OCI-LY3 (cell line): ENCODE measurements at regions not wholly inside any gene's neighbourhood (a gene's known extent, or its start where the extent isn't known, plus 50 kb on each side); places are given as distances from the start of the nearest gene placed in this dataset.

Experiments
- H2AFZ ChIP-seq: fragments of 200-600, 300-600 bp; shearing (Covaris generic); 2 replicates; pipeline ENCODE4 v1.6.0; 2014; ENCODE audit warnings: antibody characterized with exemption, low read depth, low read length
- H3K27ac ChIP-seq: fragments of 200-600, 300-600 bp; sonication (generic); 2 replicates; pipeline ENCODE4 v1.5.1; 2014; ENCODE audit warnings: mild to moderate bottlenecking, low read length, moderate library complexity, mixed read lengths
- H3K27me3 ChIP-seq: fragments of 200-600, 300-600 bp; sonication (generic); 2 replicates; pipeline ENCODE4 v1.6.1; 2014; ENCODE audit warnings: low read depth, low read length, mixed read lengths
- H3K36me3 ChIP-seq: fragments of 200-600, 300-600 bp; sonication (generic); replicated peaks from 2 replicates; pipeline ENCODE3; 2014; ENCODE audit warnings: low read depth, low read length, mixed read lengths
- H3K4me1 ChIP-seq: fragments of 300-600, 200-600 bp; sonication (generic); 2 replicates; pipeline ENCODE4 v1.6.1; 2014; ENCODE audit warnings: low read length, mixed read lengths
- H3K4me2 ChIP-seq: fragments of 200-600, 300-600 bp; sonication (generic); 2 replicates; pipeline ENCODE4 v1.6.1; 2014; ENCODE audit warnings: low read length, mixed read lengths
- H3K4me3 ChIP-seq: fragments of 300-600, 200-600 bp; sonication (generic); 2 replicates; pipeline ENCODE4 v1.5.1; 2014; ENCODE audit warnings: antibody characterized with exemption, mild to moderate bottlenecking, low read length, moderate library complexity
- H3K79me2 ChIP-seq: fragments of 300-600, 200-600 bp; shearing (Covaris generic); 2 replicates; pipeline ENCODE4 v1.6.1; 2014; ENCODE audit warnings: mild to moderate bottlenecking, low read length, mixed read lengths
- H3K9ac ChIP-seq: fragments of 300-600, 200-600 bp; shearing (Covaris generic); 2 replicates; pipeline ENCODE4 v1.6.0; 2014; ENCODE audit warnings: mild to moderate bottlenecking, low read length, moderate library complexity
- H3K9me3 ChIP-seq: fragments of 200-600, 300-600 bp; shearing (Covaris generic); 2 replicates; pipeline ENCODE4 v1.6.1; 2014; ENCODE audit warnings: low read length, mixed read lengths; ENCODE audit not compliant: insufficient read depth
- H4K20me1 ChIP-seq: fragments of 200-600, 300-600 bp; sonication (generic); 2 replicates; pipeline ENCODE4 v1.6.1; 2016; ENCODE audit warnings: low read length, mixed read lengths; ENCODE audit not compliant: insufficient read depth
- EZH2phosphoT487 ChIP-seq: fragments of 200-600 bp; shearing (Covaris generic); IDR thresholded peaks from 2 replicates; pipeline ENCODE4 v1.6.1; 2018; ENCODE audit warnings: antibody characterized with exemption, mixed run types, low read depth
- TF ChIP-seq, protein P1 (sequence below): fragments of 200-600, 300-600 bp; sonication (generic); IDR thresholded peaks from 2 replicates; pipeline ENCODE4 v1.5.1; 2014; ENCODE audit warnings: antibody characterized with exemption, low read length, low read depth

DNA sequence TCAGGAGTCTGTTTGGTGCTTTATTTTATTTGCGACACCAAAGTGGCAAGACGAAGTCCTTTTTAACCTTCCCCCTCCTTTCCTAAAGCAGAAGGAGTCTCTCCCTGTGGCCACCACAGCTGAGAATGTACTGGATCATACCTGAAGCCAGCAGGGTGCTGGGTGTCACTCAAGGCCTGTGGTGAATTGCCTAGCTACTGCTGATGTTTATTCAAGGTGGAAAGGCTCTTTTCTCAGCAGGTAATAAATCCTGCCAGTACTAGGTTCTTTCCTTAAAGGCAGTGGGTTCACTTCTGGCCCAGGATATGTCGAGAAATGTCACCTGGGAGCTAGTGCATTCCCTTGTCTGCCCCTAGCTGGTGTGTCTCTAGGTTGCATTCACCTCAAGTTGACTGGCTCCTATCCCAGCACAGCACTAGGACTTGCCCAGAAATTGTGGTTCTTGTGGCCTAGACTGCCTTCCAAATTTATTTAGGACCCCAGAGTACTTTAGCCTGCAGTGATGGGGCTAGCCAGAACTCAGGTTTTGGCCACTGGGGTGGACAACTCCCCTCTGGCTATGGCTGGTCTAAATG lies 60.8 kb upstream of the FAM3C start:
- H2AFZ ChIP-seq: no peak overlapping the region
- H3K9me3 ChIP-seq: no peaks in the 10 kb centered on the region
- no peak overlapping the region for H3K4me2 ChIP-seq

DNA sequence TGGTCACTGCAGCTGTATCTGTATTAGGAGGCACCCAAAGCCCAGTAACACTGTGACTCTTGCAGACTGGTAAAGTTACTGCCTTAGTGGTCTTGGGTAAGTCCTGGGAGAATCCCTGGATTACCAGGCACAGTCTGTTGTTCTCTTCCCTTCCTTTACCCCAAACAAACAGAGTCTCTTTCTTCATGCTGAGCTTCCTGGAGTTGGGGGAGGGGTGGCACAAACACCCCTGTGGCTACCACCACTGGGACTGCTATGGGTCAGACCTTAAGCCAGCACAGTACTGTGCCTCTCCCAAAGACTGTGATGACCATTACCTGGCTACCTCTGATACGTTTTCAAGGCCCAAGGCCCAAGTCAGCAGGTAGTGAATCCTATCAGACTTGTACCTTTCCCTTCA lies 59.9 kb upstream of the FAM3C start:
- H3K4me2 ChIP-seq: no peak overlapping the region
- no peaks in the 10 kb centered on the region for H3K79me2 ChIP-seq
- peaks cover 9% of the 10 kb centered on the region for H3K4me1 ChIP-seq
- H3K27me3 ChIP-seq: no peaks in the 10 kb centered on the region
- no peaks in the 10 kb centered on the region for H3K9me3 ChIP-seq
- no peak overlapping the region for H3K27ac ChIP-seq
- no peaks in the 10 kb centered on the region for H3K36me3 ChIP-seq
- H3K4me3 ChIP-seq: no peak overlapping the region
- no peak overlapping the region for H2AFZ ChIP-seq
- no peak for TF ChIP-seq EZH2phosphoT487
- TF ChIP-seq, protein P1, sequence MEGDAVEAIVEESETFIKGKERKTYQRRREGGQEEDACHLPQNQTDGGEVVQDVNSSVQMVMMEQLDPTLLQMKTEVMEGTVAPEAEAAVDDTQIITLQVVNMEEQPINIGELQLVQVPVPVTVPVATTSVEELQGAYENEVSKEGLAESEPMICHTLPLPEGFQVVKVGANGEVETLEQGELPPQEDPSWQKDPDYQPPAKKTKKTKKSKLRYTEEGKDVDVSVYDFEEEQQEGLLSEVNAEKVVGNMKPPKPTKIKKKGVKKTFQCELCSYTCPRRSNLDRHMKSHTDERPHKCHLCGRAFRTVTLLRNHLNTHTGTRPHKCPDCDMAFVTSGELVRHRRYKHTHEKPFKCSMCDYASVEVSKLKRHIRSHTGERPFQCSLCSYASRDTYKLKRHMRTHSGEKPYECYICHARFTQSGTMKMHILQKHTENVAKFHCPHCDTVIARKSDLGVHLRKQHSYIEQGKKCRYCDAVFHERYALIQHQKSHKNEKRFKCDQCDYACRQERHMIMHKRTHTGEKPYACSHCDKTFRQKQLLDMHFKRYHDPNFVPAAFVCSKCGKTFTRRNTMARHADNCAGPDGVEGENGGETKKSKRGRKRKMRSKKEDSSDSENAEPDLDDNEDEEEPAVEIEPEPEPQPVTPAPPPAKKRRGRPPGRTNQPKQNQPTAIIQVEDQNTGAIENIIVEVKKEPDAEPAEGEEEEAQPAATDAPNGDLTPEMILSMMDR: no peak
- no peaks in the 10 kb centered on the region for H4K20me1 ChIP-seq
- H3K9ac ChIP-seq: no peak overlapping the region

More for the DNA sequence above, 60.8 kb upstream of the FAM3C start:
- no peaks in the 10 kb centered on the region for H3K79me2 ChIP-seq
- peaks cover 1% of the 10 kb centered on the region for H3K4me1 ChIP-seq
- H3K4me3 ChIP-seq: no peak overlapping the region
- H3K9ac ChIP-seq: no peak overlapping the region
- no peaks in the 10 kb centered on the region for H4K20me1 ChIP-seq
- TF ChIP-seq, protein P1: no peak
- no peak for TF ChIP-seq EZH2phosphoT487
- H3K27me3 ChIP-seq: no peaks in the 10 kb centered on the region
- no peaks in the 10 kb centered on the region for H3K36me3 ChIP-seq
- H3K27ac ChIP-seq: no peak overlapping the region

DNA sequence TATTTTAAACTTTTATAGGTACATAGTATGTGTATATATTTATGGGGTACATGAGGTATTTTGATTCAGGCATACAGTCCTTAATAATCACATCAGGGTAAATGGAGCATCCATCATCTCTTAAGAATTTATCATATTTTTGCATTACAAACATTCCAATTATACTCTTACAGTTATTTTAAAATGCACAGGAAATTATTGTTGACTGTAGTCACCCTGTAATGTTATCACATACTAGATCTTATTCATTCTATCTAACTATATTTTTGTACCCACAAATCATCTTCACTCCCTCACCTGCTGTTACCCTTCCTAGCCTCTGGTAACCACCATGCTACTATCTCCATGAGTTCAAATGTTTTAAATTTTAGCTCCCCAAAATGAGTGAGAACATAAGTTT lies 56.3 kb upstream of the FAM3C start:
- Histone ChIP-seq H4K20me1 (no peaks in the 10 kb centered on the region), H3K27me3 (no peaks in the 10 kb centered on the region), H3K36me3 (no peaks in the 10 kb centered on the region), H2AFZ (no peak overlapping the region), H3K79me2 (no peaks in the 10 kb centered on the region), H3K4me2 (no peak overlapping the region), H3K9me3 (no peaks in the 10 kb centered on the region), H3K9ac (no peak overlapping the region), H3K27ac (no peak overlapping the region), H3K4me3 (no peak overlapping the region), H3K4me1 (peaks cover 9% of the 10 kb centered on the region)
- no peak for TF ChIP-seq EZH2phosphoT487
- TF ChIP-seq, protein P1: no peak

DNA sequence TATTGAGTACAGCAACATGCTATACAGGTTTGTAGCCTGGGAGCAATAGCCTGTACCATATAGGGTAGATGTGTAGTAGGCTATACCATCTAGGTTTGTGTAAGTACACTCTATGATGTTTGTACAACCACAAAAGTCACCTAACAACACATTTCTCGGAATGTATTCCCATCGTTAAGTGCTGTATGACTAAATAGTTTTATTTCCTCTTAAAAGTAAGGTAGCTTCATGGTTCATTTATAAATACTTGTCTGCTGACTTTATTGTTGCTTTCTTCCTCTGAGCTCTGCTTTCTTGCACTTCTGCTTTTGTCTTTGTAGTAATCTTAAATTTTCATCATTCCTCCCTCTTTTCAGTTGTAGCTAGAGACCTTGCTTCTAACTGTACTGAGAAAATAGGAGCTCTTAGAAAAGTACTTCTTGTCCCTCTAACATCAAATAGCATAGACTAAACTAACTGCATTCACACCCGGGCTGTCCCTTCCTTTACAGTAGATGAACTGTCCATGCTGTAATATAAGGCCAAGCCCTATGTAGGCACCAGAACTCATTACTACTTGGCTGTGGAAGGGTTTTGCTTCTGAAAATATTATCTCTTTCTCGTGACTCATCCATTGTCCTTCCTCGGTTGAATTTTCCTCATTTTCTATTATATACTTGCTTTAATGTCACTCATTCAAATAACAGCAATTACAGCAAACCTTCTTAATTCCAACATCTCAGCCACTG lies 55.4 kb upstream of the FAM3C start:
- Histone ChIP-seq H3K36me3 (no peaks in the 10 kb centered on the region), H2AFZ (no peak overlapping the region), H4K20me1 (no peaks in the 10 kb centered on the region), H3K4me2 (no peak overlapping the region), H3K79me2 (no peaks in the 10 kb centered on the region), H3K9me3 (no peaks in the 10 kb centered on the region), H3K4me1 (peaks cover 9% of the 10 kb centered on the region), H3K27me3 (no peaks in the 10 kb centered on the region), H3K27ac (0 out of 2 replicates have a peak overlapping the region, but pooled peaks have one; percentile 11), H3K4me3 (no peak overlapping the region), H3K9ac (no peak overlapping the region)
- TF ChIP-seq, protein P1: no peak
- no peak for TF ChIP-seq EZH2phosphoT487
